GM18870 (cell line): ENCODE measurements at regions not wholly inside any gene's neighbourhood (a gene's known extent, or its start where the extent isn't known, plus 50 kb on each side); places are given as distances from the start of the nearest gene placed in this dataset.
"Not testable (repeated sequence)": the region's sequence is repeated elsewhere in the genome, so short reads cannot be mapped to it uniquely, and the experiment has no call there.

Experiments
- ATAC-seq: cut with Tn5 transposase; IDR thresholded peaks from one replicate; pipeline ENCODE4 v1.9.1; 2021; ENCODE audit warnings: moderate library complexity; ENCODE audit not compliant: unreplicated experiment

DNA sequence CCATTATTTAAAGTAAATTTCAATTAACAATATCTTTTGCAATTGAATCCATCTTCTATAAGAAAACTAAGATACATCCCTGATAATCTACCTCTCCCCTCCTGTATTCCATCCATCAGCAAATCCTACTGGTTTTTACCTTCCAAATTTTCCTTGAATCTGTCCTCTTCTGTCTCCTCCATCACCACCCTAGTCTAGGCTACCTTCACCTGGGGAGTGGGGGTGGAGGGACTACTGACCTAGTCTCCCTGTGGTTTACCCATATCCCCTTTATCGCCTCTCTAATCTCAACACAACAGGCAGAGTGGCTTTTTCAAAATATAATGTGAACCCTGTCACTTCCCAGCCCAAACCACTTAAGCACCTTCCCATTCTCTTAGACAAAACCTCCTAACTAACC is 327.8 kb downstream of the FAM72C start:
- not testable (repeated sequence) for ATAC-seq

DNA sequence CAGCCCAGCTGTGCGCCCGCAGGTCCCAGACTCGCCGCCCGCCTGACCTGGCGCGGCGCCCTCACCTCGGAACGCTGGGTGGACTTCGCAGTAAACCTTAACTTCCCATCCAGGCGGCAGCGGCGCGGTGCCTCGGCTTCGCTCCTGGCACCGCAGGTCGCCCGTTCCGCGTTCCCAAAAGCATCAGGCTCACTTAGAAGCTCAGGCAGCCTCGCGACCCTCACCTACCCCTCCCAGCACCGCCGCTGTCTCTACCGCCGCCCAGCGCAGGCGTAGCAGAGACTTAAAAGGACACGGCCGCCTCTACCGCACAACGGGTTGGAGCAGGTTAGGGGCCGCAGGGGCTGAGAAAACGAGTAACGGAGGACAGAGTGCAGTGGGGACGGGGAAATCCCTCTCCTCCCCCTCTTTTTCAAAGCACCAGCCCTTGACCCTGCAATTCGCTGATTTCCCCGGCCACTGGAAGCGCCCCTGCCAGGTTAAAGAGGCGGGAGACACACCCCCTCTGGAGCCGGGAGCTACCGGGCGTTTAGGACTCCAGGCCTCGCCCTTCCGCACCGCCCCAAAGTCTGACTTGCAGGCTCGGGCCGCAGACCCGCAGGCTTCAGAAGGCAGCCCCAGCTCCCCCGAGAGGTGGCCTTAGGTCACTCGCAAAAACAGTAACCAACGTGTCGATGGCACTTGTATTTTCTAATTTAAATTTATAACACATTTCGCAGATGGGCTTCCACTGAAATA is 328.5 kb downstream of the FAM72C start:
- no peak for ATAC-seq

DNA sequence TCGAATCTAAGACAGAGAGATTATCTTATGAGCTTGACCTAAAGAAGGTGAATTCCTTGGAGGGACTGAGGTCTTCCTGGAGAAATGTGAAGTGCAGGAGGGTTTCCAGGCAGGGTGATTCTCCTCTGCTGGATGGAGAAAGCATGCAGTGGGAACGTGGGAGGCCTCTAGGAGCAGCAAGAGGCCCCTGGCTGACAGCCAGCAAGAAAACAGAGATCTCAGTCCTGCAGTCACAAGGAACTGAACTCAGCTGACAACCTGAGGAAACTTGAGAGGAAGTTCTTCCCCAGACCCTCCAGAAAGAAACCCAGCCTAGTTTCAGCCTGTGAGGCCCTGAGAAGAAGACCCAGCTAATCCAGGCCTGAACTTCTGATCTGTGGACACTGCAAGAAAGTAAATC is 345.9 kb downstream of the FAM72C start:
- no peak for ATAC-seq

DNA sequence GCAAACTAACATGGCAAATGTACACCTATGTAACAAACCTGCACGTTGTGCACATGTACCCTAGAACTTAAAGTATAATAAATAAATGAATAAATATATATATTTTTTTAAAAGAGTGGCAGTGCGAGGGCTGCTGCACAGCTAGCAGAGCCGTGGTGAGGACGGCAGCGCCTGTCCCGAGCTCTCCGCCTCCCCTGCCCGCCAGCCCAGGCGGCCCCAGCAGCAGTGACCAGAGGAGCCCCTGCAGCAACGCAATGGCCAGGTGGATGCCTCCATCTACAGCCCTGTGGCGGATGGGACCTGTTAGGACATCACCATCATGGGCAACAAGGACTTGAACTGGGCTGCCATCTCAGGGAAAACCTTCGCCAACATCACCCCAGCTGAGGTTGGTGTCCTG is 351.9 kb downstream of the FAM72C start:
- no peak for ATAC-seq

DNA sequence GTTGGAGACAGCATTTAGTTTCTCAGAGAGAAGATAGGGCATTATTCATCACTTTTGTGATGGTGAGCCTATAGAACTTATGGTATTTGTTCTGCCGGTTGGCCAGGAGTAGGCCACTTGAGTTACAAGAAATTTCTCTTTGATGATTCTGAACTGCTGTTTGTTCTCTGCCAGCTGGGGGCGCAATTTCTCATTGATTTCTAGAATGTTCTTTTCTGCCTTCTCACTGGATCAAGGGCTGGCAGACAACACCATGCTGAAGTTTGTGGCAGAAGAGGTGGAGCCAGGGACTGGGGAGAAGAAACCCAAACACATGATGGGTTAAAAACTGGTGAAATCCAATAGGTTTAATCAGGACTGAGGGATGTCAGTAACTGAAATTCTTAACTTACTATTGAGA is 360.6 kb downstream of the FAM72C start:
- no peak for ATAC-seq

DNA sequence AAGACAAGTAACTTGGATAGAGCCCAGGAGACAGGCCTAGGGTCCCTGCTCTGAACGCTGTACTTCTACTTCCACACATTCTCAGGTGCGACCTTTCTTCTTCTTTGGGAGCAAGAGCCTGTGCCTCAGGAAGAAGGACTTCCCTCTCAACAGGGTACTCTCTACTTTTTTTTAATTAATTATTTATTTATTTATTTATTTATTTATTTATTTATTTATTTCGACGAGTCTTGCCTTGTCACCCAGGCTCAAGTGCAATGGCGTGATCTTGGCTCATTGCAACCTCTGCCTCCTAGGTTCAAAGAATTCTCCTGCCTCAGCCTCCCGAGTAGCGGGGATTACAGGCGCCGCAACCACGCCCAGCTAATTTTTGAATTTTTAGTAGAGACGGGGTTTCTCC is 361.6 kb downstream of the FAM72C start:
- ATAC-seq = no peak

DNA sequence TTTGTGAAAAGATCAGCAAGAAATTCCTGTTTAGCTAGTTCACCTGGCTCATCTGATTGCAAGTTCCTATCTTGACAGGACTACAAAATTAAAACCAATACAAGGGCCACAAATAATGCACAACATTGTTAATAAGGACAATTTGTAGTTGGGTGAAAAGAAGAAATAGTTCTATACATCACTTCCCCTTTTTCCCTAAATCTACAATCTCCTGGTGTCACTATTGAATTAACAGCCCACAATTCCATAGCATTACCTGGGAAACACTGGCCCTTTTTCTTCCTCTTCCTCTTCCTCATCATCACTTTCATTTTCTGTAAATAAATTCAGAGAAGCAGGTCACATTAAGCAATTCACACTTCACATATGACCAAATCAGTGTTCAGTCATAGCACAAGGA is 366.9 kb downstream of the FAM72C start:
- ATAC-seq = no peak

DNA sequence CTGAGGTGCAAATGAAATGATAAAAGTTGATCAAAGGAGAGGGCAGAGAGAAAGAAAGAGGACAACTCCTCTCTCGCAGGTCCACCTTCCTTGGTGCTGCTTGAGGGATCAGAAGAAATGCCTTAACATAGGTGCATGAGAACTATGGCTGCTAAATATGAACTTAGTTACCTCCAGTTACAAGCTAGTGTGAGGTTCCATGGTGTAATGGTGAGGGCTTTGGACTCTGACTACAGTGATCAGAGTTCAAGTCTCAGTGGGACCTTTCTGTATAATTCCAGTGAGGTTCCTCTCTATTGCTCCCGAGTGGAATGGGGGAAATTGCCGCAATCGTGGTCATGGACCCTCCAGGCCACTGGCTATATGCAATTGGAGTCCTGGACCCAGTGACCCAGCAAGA is 387.3 kb downstream of the FAM72C start:
- no peak for ATAC-seq

DNA sequence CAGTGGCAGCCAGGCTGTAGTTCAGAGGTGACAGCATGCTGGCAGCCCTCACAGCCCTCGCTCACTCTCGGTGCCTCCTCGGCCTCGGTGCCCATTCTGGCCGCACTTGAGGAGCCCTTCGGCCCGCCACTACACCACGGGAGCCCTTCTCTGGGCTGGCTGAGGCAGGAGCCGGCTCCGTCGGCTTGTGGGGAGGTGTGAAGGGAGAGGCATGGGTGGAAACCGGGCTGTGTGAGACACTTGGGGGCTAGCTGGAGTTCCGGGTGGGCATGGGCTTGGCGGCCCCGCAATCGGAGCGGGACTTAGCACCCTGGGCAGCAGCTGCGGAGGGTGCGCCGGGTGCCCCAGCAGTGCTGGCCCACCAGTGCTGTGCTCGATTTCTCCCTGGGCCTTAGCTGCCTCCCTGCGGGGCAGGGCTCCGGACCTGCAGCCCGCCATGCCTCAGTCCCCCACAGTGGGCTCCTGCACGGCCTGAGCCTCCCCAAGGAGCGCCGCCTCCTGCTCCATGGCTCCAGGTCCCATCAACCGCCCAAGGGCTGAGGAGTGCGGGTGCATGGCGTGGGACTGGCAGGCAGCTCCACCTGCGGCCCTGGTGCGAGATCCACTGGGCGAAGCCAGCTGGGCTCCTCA is 396.8 kb downstream of the FAM72C start:
- no peak for ATAC-seq

DNA sequence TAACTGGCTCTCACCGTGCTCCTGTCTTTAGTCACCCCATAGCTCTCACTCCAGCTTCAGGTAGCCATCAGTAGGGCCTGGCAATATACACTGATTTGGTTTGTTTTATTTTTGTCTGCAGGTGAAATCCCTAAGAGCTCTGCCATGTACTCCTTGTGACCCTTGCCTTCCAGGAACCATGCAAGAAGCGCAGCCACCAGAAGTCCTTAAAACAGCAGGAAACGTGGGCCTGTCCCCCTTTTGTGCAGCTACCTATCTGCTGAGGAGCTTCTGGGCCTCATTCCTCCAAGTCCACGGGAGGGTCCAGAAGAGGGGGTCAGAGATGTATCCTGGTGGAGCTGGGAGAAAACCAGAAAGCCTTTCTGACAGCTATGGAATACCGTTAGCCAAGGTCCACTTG is 399.1 kb downstream of the FAM72C start:
- not testable (repeated sequence) for ATAC-seq

DNA sequence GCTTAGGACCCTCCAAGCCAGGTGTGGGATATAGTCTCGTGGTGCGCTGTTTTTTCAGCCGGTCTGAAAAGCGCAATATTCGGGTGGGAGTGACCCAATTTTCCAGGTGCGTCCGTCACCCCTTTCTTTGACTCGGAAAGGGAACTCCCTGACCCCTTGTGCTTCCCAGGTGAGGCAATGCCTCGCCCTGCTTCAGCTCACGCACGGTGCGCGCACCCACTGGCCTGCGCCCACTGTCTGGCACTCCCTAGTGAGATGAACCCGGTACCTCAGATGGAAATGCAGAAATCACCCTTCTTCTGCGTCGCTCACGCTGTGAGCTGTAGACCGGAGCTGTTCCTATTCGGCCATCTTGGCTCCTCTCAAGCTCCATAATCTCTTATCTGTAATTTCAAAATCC is 408.0 kb downstream of the FAM72C start:
- not testable (repeated sequence) for ATAC-seq

DNA sequence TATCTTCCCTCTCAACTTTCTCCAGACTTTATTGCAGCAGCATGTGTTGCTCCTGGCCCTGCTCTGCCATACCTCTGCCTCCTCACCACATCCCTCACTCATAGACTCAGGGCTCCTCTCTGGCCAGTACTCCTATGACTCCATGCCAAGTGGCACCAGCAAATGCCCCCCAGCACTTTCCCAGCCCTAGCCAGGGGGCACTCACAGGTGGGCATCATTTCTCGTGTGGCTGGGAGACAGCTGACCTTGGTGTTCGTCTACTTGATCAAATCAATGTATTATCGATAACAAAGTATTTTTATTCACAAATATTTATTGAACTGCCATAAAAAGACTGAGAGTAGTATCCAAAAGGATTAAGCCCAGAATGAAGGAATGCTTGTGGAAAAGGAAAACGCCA is 418.2 kb downstream of the FAM72C start:
- no peak for ATAC-seq

DNA sequence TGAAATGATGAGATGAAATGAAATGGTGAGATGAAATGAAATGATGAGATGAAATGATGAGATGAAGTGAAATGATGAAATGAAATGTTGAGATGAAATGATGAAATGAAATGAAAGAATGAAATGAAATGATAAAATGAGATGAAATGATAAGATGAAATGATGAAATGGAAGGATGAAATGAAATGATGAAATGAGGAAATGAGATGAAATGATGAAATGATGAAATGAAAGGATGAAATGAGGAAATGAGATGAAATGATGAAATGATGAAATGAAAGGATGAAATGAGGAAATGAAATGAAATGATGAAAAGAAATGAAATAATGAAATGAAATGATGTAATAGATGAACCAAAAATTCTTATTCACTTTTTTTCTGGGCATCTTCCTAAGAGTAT is 467.1 kb downstream of the FAM72C start:
- ATAC-seq = not testable (repeated sequence)

DNA sequence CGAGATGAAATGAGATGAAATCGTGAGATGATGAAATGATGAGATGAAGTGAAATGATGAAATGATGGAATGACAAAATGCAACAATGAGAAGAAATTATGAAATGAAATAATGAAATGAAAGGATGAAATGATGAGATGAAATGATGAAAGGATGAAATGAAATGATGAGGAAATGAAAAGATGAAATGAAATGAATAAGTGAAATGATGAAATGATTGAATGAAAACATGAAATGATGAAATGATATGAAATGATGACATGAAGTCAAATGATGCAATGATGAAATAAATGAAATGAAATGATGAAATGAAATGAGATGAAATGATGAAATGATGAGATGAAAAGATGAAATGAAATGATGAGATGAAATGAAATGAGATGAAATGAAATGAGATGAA is 467.7 kb downstream of the FAM72C start:
- not testable (repeated sequence) for ATAC-seq

DNA sequence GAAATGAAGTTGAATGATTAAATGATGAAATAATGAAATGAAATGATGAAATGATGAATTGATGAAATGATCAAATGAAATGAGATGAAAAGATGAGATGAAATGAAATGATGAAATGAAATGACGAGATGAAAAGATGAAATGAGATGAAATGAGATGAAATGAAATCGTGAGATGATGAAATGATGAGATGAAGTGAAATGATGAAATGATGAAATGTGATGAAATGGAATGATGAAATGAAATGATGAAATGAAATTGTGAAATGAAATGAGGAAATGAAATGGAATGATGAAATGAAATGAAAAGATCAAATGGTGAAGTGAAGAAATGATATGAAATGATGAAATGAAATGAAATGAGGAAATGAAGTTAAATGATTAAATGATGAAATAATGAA is 468.7 kb downstream of the FAM72C start:
- not testable (repeated sequence) for ATAC-seq

DNA sequence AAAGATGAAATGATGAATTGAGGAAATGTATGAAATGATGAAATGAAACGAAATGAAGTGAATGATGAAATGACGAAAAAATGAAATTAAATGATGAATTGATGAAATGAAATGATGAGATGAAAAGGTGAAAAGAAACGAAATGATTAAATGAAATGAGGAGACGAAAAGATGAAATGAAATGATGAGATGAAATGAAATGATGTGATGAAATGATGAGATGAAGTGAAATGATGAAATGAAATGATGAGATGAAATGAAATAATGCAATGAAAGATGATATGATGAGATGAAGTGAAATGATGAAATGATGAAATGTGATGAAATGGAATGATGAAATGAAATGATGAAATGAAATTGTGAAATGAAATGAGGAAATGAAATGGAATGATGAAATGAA is 469.7 kb downstream of the FAM72C start:
- not testable (repeated sequence) for ATAC-seq

DNA sequence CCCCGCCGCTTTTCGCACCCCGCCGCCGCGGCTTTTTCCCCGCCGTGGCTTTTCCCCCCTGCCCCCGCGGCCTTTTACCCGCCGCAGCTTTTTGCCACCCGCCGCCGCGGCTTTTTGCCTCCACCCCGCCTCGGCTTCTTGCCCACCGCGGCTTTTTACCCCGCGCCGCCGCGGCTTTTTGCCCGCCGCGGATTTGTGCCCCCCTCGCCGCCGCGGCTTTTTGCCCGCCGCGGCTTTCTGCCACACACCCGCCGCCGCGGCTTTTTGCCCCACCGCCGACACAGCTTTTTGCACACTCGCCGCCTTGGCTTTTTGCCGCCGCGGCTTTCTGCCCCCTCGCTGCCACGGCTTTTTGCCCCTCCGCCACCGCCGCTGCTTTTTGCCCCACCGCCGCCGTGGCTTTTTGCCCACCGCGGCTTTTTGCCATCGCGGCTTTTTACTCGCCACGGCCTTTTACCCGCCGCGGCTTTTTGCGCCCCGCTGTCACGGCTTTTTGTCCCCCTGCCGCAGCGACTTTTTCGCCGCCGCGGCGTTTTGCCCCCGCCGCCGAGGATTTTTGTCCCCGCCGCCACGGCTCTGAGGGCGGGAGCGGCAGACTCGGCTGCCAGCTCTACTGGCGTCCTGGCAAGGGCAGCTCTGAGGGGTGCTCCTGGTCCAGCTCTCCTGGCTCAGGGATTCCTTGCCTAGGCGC is 473.6 kb downstream of the FAM72C start:
- not testable (repeated sequence) for ATAC-seq

DNA sequence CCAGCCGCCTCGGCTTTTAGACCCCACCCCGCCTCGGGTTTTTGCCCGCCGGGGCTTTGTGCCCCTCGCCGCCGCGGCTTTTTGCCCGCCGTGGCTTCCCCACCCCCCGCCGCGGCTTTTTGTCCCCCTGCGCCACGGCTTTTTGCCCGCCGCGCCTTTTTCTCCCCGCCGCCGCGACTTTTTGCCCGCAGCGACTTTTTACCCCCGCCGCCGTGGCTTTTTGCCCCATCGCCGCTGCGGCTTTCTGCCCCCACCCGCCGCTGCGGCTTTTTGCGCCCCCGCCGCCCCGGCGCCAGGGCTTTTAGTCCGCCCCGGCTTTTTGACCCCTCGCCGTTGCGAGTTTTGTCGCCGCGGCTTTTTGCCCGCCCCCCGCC is 474.4 kb downstream of the FAM72C start:
- ATAC-seq = no peak

DNA sequence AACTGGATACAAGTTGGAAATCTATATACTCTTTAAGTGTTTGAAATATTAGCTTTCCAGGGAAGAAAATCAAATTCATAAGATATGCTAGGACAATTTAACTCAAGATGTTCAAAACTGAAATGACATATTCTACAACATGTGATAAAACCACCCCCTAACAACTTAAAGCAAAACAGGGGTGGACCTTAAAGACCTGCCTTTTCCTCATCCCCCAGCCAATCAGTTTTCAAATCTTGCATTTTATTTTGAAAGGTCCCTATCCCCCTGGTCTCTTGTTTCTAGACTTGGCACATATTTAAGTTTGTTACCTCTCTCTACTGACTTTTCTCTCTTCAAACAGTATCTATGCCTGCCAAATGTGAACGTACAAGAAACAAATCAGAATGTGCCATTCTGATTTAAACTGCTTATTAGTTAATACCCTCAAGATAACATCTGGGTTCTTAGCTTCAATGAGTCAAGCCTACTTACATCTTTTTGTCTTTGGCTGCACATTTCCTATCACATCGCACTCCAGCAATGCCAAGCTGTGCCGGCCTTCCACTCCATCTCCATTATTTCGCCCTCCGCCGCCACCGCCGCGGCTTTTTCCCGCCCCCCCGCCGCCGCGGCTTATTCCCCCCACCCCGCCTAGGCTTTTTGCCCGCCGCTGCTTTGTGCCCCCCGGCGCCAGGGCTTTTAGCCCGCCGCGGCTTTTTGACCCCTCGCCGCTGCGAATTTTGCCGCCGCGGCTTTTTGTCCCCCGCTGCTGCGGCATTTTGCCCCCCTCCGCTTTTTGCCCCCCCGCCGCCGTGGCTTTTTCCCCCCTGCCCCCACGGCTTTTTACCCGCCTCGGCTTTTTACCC is 475.0 kb downstream of the FAM72C start:
- ATAC-seq = not testable (repeated sequence)
